DND-41 (cell line): ENCODE measurements at regions not wholly inside any gene's neighbourhood (a gene's known extent, or its start where the extent isn't known, plus 50 kb on each side); places are given as distances from the start of the nearest gene placed in this dataset.

Source experiments
- EZH2 ChIP-seq: IDR thresholded peaks from 3 replicates; pipeline ENCODE4 v1.6.1; 2012; ENCODE audit warnings: borderline replicate concordance, low read depth, mild to moderate bottlenecking, moderate library complexity, low read length, inconsistent platforms; ENCODE audit not compliant: severe bottlenecking
- TF ChIP-seq, protein P1 (sequence below): IDR thresholded peaks from 2 replicates; pipeline ENCODE4 v1.5.1; 2012; ENCODE audit warnings: borderline replicate concordance, low read length, moderate library complexity, mild to moderate bottlenecking; ENCODE audit not compliant: poor library complexity, severe bottlenecking; ENCODE audit errors: extremely low read depth

DNA sequence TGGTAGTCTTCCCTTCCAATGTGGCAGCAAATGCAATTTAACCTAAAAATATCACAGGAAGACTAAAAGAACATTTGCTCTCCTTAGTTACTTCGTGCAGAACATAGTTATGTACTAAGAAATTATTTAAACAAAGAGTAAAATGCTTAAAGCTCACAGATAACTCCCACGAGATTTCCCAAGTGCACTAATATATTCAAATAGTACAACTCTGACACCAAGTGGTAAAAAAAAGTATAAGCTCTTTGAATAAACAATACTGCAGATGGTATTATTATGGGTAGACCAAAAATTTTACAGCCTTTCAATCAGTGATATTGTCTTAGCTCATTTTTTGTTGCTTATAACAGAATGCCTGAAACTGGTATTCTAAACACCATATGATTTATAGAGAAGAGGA lies 52.8 kb upstream of the FILIP1 start:
- TF ChIP-seq, protein P1, sequence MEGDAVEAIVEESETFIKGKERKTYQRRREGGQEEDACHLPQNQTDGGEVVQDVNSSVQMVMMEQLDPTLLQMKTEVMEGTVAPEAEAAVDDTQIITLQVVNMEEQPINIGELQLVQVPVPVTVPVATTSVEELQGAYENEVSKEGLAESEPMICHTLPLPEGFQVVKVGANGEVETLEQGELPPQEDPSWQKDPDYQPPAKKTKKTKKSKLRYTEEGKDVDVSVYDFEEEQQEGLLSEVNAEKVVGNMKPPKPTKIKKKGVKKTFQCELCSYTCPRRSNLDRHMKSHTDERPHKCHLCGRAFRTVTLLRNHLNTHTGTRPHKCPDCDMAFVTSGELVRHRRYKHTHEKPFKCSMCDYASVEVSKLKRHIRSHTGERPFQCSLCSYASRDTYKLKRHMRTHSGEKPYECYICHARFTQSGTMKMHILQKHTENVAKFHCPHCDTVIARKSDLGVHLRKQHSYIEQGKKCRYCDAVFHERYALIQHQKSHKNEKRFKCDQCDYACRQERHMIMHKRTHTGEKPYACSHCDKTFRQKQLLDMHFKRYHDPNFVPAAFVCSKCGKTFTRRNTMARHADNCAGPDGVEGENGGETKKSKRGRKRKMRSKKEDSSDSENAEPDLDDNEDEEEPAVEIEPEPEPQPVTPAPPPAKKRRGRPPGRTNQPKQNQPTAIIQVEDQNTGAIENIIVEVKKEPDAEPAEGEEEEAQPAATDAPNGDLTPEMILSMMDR = peak; percentile 10
- no peak for TF ChIP-seq EZH2
